SK-N-SH (cell line): ENCODE measurements at regions not wholly inside any gene's neighbourhood (a gene's known extent, or its start where the extent isn't known, plus 50 kb on each side); places are given as distances from the start of the nearest gene placed in this dataset.

Source experiments
- CTCF ChIA-PET: fragments of 300-600, 350-600 bp; formaldehyde crosslinking; extraction: SDS; loops from one replicate; lab custom pipeline; 2021; lab: Yijun Ruan, JAX
- POLR2A ChIA-PET: fragments of 350-600 bp; sonication (Branson Sonifier 250); formaldehyde crosslinking; extraction: SDS; loops from one replicate; lab custom pipeline; 2020; ENCODE audit warnings: antibody characterized with exemption, inconsistent platforms; lab: Yijun Ruan, JAX
- DNase-seq: peaks from one replicate; pipeline ENCODE4 v3.0.0; 2012
- H2AFZ ChIP-seq: fragments of 200-600 bp; sonication (generic); 2 replicates; pipeline ENCODE4 v1.8.1; 2016; ENCODE audit warnings: antibody characterized with exemption, mild to moderate bottlenecking, low read depth
- H3F3A ChIP-seq: fragments of 200-600 bp; sonication (generic); replicated peaks from 2 replicates; pipeline ENCODE3; 2016; ENCODE audit warnings: antibody characterized with exemption, mild to moderate bottlenecking; ENCODE audit not compliant: insufficient read depth
- H3K27ac ChIP-seq, 2 experiments: fragments of 200-500 bp in 1 of 2; fragments of 200-600 bp in 1 of 2; sonication (Bioruptor generic) in 1 of 2; sonication (generic), shearing (Covaris generic) in 1 of 2; 2 replicates each; pipeline versions ENCODE4 v1.5.1 to v1.6.1; 2014 to 2016; ENCODE audit warnings: low read depth in 2 of 2, inconsistent platforms in 1 of 2, low read length in 1 of 2, mild to moderate bottlenecking in 1 of 2, mixed read lengths in 1 of 2
- H3K27me3 ChIP-seq: fragments of 200-600 bp; sonication (generic), shearing (Covaris generic); 2 replicates; pipeline ENCODE4 v1.6.1; 2016; ENCODE audit warnings: mixed run types; ENCODE audit not compliant: insufficient read depth
- H3K36me3 ChIP-seq, 2 experiments: fragments of 200-500 bp in 1 of 2; fragments of 200-600 bp in 1 of 2; sonication (Bioruptor generic) in 1 of 2; sonication (generic) in 1 of 2; replicated peaks in 1 of 2; 2 replicates each; pipeline versions ENCODE3 to v1.5.1; 2014 to 2016; ENCODE audit warnings: low read length in 1 of 2, mild to moderate bottlenecking in 1 of 2; ENCODE audit not compliant: insufficient read depth in 2 of 2, control insufficient read depth in 1 of 2
- H3K4me1 ChIP-seq, 2 experiments: fragments of 200-500 bp in 1 of 2; fragments of 200-600 bp in 1 of 2; sonication (Bioruptor generic) in 1 of 2; sonication (generic), shearing (Covaris generic) in 1 of 2; 2 replicates each; pipeline versions ENCODE4 v1.5.1 to v1.6.1; 2014 to 2016; ENCODE audit warnings: low read depth in 1 of 2, low read length in 1 of 2, mixed run types in 1 of 2; ENCODE audit not compliant: insufficient read depth in 2 of 2, control insufficient read depth in 1 of 2
- H3K4me2 ChIP-seq: fragments of 200-600 bp; sonication (generic), shearing (Covaris generic); 2 replicates; pipeline ENCODE4 v1.6.1; 2017; ENCODE audit warnings: mixed run types
- H3K4me3 ChIP-seq, 2 experiments: fragments of 200-500 bp in 1 of 2; fragments of 200-600 bp in 1 of 2; sonication (Bioruptor generic) in 1 of 2; sonication (generic), shearing (Covaris generic) in 1 of 2; 2 replicates each; pipeline versions ENCODE4 v1.5.1 to v1.8.1; 2014 to 2016; ENCODE audit warnings: low read depth in 2 of 2, inconsistent platforms in 1 of 2, low read length in 1 of 2, mild to moderate bottlenecking in 1 of 2, mixed read lengths in 1 of 2, moderate library complexity in 1 of 2
- H3K79me2 ChIP-seq: fragments of 200-600 bp; sonication (generic); 2 replicates; pipeline ENCODE4 v1.8.1; 2017; ENCODE audit warnings: mild to moderate bottlenecking; ENCODE audit not compliant: insufficient read depth
- H3K9ac ChIP-seq: fragments of 200-600 bp; sonication (generic); 2 replicates; pipeline ENCODE4 v1.6.1; 2017; ENCODE audit warnings: mixed run types
- H3K9me2 ChIP-seq: fragments of 200-600 bp; sonication (generic); 2 replicates; pipeline ENCODE4 v1.6.1; 2017; ENCODE audit warnings: mixed run types
- H3K9me3 ChIP-seq: fragments of 200-600 bp; sonication (generic); 2 replicates; pipeline ENCODE4 v1.6.1; 2017; ENCODE audit warnings: mixed run types, mild to moderate bottlenecking, moderate library complexity
- H4K20me1 ChIP-seq: fragments of 200-600 bp; sonication (generic); 2 replicates; pipeline ENCODE4 v1.6.1; 2017; ENCODE audit warnings: mild to moderate bottlenecking, mixed run types; ENCODE audit not compliant: insufficient read depth
- CHD2 ChIP-seq: fragments of 150-350 bp; IDR thresholded peaks from 2 replicates; pipeline ENCODE4 v1.6.1; 2018; ENCODE audit warnings: low read length; ENCODE audit not compliant: partially characterized antibody
- EZH2phosphoT487 ChIP-seq: fragments of 200-600 bp; sonication (generic); IDR thresholded peaks from 2 replicates; pipeline ENCODE4 v1.6.1; 2017; ENCODE audit warnings: low read depth, mixed run types, mild to moderate bottlenecking, antibody characterized with exemption, moderate library complexity, borderline replicate concordance
- FOSL2 ChIP-seq: IDR thresholded peaks from 2 replicates; pipeline ENCODE4 v1.4.0; 2012; ENCODE audit warnings: low read depth, mild to moderate bottlenecking, moderate library complexity, borderline replicate concordance
- FOXJ3 ChIP-seq: sonication (generic); formaldehyde crosslinking; IDR thresholded peaks from 2 replicates; pipeline ENCODE4 v1.5.1; 2020; ENCODE audit warnings: mild to moderate bottlenecking, missing genetic modification reagents
- FOXM1 ChIP-seq: IDR thresholded peaks from 2 replicates; pipeline ENCODE4 v1.4.0; 2012; ENCODE audit warnings: low read depth, mild to moderate bottlenecking
- GABPA ChIP-seq: IDR thresholded peaks from 2 replicates; pipeline ENCODE4 v1.4.0; 2012; ENCODE audit warnings: low read depth, mild to moderate bottlenecking
- MAX ChIP-seq: IDR thresholded peaks from 2 replicates; pipeline ENCODE4 v1.4.0; 2012; ENCODE audit warnings: low read depth
- MXI1 ChIP-seq: IDR thresholded peaks from 2 replicates; pipeline ENCODE4 v1.6.1; 2012; ENCODE audit warnings: mild to moderate bottlenecking, low read depth, low read length, improper control_type of control experiment
- NRF1 ChIP-seq: IDR thresholded peaks from 2 replicates; pipeline ENCODE4 v1.6.1; 2012; ENCODE audit warnings: low read depth, mild to moderate bottlenecking, low read length
- RAD21 ChIP-seq: IDR thresholded peaks from 2 replicates; pipeline ENCODE4 v1.6.1; 2012; ENCODE audit warnings: mild to moderate bottlenecking, low read length
- RXRA ChIP-seq: IDR thresholded peaks from 2 replicates; pipeline ENCODE4 v1.4.0; 2012; ENCODE audit warnings: low read depth, mild to moderate bottlenecking, borderline replicate concordance
- USF1 ChIP-seq: IDR thresholded peaks from 2 replicates; pipeline ENCODE4 v1.4.0; 2012; ENCODE audit warnings: low read depth, borderline replicate concordance
- YY1 ChIP-seq: IDR thresholded peaks from 2 replicates; pipeline ENCODE4 v1.4.0; 2012; ENCODE audit warnings: low read depth, mild to moderate bottlenecking
- ZBTB33 ChIP-seq: IDR thresholded peaks from 2 replicates; pipeline ENCODE4 v1.4.0; 2012; ENCODE audit warnings: low read depth, borderline replicate concordance
- WGBS: methylation state at CpG from one replicate; pipeline ENCODE4 v1.1.6; 2017; ENCODE audit warnings: low lambda C conversion rate; 5-methylcytosine and 5-hydroxymethylcytosine counted together
- TF ChIP-seq, protein P1 (sequence below): fragments of 200-600 bp; sonication (generic); IDR thresholded peaks from 2 replicates; pipeline ENCODE4 v1.6.1; 2017; ENCODE audit warnings: antibody characterized with exemption, mild to moderate bottlenecking, moderate library complexity
- TF ChIP-seq, protein P2 (sequence below): fragments of 150-350 bp; IDR thresholded peaks from 2 replicates; pipeline ENCODE4 v1.6.1; 2017; ENCODE audit warnings: antibody characterized with exemption, low read length, low read depth, borderline replicate concordance

GRCh38 chr6:117076076-117076475 lies 189.3 kb upstream of the VGLL2 start:
- CTCF ChIA-PET, result no interaction called here

DNA sequence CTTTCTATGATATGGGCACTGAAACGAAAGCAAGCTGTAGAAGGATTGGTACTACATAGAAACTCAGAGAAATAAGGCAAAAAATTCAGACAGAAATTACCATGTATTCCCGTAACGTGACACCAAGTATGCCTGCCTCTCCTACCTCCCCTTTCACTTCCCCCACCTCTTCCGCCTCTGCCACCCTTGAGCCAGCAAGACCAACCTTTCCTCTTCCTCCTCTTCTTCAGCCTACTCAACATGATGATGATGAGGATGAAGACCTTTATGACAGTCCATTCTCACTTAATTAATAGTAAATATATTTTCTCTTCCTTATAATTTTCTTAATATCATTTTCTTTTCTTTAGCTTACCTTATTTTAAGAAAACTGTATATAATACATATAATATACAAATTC lies 188.1 kb upstream of the VGLL2 start:
- Histone ChIP-seq H3K9ac (no peak overlapping the region), H3K4me1 (no peaks in the 10 kb centered on the region), H3K36me3 (no peaks in the 10 kb centered on the region), H3K4me3 (no peak overlapping the region), H3K27ac (no peak overlapping the region), H4K20me1 (no peaks in the 10 kb centered on the region)
- 3% methylated on average over 4 of the region's 4 CpGs for WGBS
- POLR2A ChIA-PET, result no interaction called here
- CTCF ChIA-PET, result no interaction called here
- TF ChIP-seq CHD2 (no peak), MXI1 (no peak), NRF1 (no peak)
- TF ChIP-seq, all 33 proteins: peak for 0
- Histone ChIP-seq H3F3A (no peaks in the 10 kb centered on the region), H3K79me2 (no peaks in the 10 kb centered on the region), H3K9me2 (no peaks in the 10 kb centered on the region), H3K9me3 (no peaks in the 10 kb centered on the region), H2AFZ (no peak overlapping the region), H3K4me2 (no peak overlapping the region), H3K27me3 (no peaks in the 10 kb centered on the region)
- no peak for DNase-seq

More at GRCh38 chr6:117076076-117076475, 189.3 kb upstream of the VGLL2 start:
- Histone ChIP-seq H3K4me3 (no peak overlapping the region), H3K9ac (no peak overlapping the region), H3F3A (no peaks in the 10 kb centered on the region), H3K4me1 (no peaks in the 10 kb centered on the region), H3K9me3 (no peaks in the 10 kb centered on the region), H3K27me3 (no peaks in the 10 kb centered on the region), H4K20me1 (no peaks in the 10 kb centered on the region), H3K9me2 (no peaks in the 10 kb centered on the region), H3K4me2 (no peak overlapping the region), H3K79me2 (no peaks in the 10 kb centered on the region), H2AFZ (no peak overlapping the region), H3K36me3 (no peaks in the 10 kb centered on the region)
- no peak for DNase-seq
- POLR2A ChIA-PET, result no interaction called here
- 5% methylated on average over 3 of the region's 3 CpGs for WGBS
- TF ChIP-seq, protein P1, sequence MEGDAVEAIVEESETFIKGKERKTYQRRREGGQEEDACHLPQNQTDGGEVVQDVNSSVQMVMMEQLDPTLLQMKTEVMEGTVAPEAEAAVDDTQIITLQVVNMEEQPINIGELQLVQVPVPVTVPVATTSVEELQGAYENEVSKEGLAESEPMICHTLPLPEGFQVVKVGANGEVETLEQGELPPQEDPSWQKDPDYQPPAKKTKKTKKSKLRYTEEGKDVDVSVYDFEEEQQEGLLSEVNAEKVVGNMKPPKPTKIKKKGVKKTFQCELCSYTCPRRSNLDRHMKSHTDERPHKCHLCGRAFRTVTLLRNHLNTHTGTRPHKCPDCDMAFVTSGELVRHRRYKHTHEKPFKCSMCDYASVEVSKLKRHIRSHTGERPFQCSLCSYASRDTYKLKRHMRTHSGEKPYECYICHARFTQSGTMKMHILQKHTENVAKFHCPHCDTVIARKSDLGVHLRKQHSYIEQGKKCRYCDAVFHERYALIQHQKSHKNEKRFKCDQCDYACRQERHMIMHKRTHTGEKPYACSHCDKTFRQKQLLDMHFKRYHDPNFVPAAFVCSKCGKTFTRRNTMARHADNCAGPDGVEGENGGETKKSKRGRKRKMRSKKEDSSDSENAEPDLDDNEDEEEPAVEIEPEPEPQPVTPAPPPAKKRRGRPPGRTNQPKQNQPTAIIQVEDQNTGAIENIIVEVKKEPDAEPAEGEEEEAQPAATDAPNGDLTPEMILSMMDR, result no peak
- TF ChIP-seq YY1, result no peak
- no peak for TF ChIP-seq RXRA
- no peak for TF ChIP-seq EZH2phosphoT487
- TF ChIP-seq, all 33 proteins: peak for 0
- H3K27ac ChIP-seq, result no peak overlapping the region

DNA sequence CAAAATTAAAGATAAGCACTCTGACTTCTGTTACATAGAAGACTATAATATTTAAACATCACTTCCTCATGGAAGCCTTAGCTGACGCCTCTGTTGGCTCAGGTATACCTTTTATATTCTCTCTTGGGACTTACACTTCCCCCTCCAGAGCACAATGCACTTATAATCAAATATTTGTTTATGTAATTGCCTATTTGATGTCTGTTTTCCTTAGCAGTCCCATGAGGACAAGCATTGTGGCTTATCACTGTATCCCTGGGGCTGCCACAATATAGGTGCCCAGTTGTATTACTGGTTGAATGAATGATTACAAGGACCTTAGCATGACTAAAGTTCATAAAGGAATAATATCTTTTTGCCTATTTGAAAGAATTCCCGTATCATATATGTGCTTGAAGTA lies 186.7 kb upstream of the VGLL2 start:
- Histone ChIP-seq H3K27me3 (no peaks in the 10 kb centered on the region), H3K79me2 (no peaks in the 10 kb centered on the region), H2AFZ (no peak overlapping the region), H3F3A (no peaks in the 10 kb centered on the region), H3K4me3 (no peak overlapping the region), H3K4me2 (no peak overlapping the region), H3K9ac (no peak overlapping the region), H3K9me2 (no peaks in the 10 kb centered on the region), H4K20me1 (no peaks in the 10 kb centered on the region), H3K4me1 (no peaks in the 10 kb centered on the region), H3K36me3 (no peaks in the 10 kb centered on the region), H3K9me3 (no peaks in the 10 kb centered on the region), H3K27ac (no peak overlapping the region)
- WGBS, result 4% methylated on average over 2 of the region's 2 CpGs
- POLR2A ChIA-PET, result no interaction called here
- DNase-seq, result no peak
- CTCF ChIA-PET, result no interaction called here
- TF ChIP-seq NRF1, result no peak
- TF ChIP-seq RXRA, result no peak
- no peak for TF ChIP-seq USF1
- TF ChIP-seq, protein P2, sequence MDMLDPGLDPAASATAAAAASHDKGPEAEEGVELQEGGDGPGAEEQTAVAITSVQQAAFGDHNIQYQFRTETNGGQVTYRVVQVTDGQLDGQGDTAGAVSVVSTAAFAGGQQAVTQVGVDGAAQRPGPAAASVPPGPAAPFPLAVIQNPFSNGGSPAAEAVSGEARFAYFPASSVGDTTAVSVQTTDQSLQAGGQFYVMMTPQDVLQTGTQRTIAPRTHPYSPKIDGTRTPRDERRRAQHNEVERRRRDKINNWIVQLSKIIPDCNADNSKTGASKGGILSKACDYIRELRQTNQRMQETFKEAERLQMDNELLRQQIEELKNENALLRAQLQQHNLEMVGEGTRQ, result no peak
- no peak for TF ChIP-seq RAD21
- no peak for TF ChIP-seq ZBTB33
- TF ChIP-seq MXI1, result no peak
- TF ChIP-seq FOXJ3 (CRISPR knock-in tag), result no peak
- TF ChIP-seq FOSL2, result no peak
- TF ChIP-seq MAX, result no peak
- TF ChIP-seq GABPA, result no peak
- no peak for TF ChIP-seq EZH2phosphoT487
- TF ChIP-seq FOXM1, result no peak
